K562 (cell line): ENCODE measurements at regions not wholly inside any gene's neighbourhood (a gene's known extent, or its start where the extent isn't known, plus 50 kb on each side); places are given as distances from the start of the nearest gene placed in this dataset.

ENCODE experiments used
- COPS2 ChIP-seq: fragments of 450-650 bp; conservative IDR thresholded peaks from 2 replicates; pipeline ENCODE4 v1.6.1; 2016; ENCODE audit warnings: mild to moderate bottlenecking, moderate library complexity
- CREB1 ChIP-seq, 2 experiments: sonication (generic) in 1 of 2; formaldehyde crosslinking in 1 of 2; IDR thresholded peaks; 2 replicates each; pipeline versions ENCODE4 v1.6.1 to v1.8.0; 2012 to 2022; ENCODE audit warnings: inconsistent platforms in 1 of 2, mild to moderate bottlenecking in 1 of 2, missing genetic modification reagents in 1 of 2, moderate library complexity in 1 of 2
- HIVEP1 ChIP-seq: fragments of 250-450 bp; sonication (Bioruptor Pico); IDR thresholded peaks from 2 replicates; pipeline ENCODE4 v1.4.0; 2020; ENCODE audit warnings: mild to moderate bottlenecking
- MCM5 ChIP-seq: fragments of 450-650 bp; IDR thresholded peaks from 2 replicates; pipeline ENCODE4 v1.6.1; 2016; ENCODE audit warnings: low read depth
- MTA3 ChIP-seq: fragments of 450-650 bp; formaldehyde crosslinking; IDR thresholded peaks from 2 replicates; pipeline ENCODE4 v1.6.1; 2017; ENCODE audit warnings: mild to moderate bottlenecking, borderline replicate concordance
- NRF1 ChIP-seq, 2 experiments: fragments of 450-650 bp; IDR thresholded peaks in 1 of 2; conservative IDR thresholded peaks in 1 of 2; 2 replicates each; pipeline ENCODE4 v1.6.1; 2014; ENCODE audit warnings: mild to moderate bottlenecking in 2 of 2
- PHF21A ChIP-seq: fragments of 450-650 bp; IDR thresholded peaks from 2 replicates; pipeline ENCODE4 v1.6.1; 2017; ENCODE audit warnings: low read depth, borderline replicate concordance
- ZNF24 ChIP-seq: fragments of 450-650 bp; IDR thresholded peaks from 2 replicates; pipeline ENCODE4 v1.6.1; 2016
- ZNF408 ChIP-seq: fragments of 250-450 bp; sonication (Bioruptor Pico); IDR thresholded peaks from 2 replicates; pipeline ENCODE4 v1.4.0; 2020; ENCODE audit warnings: low read depth, mild to moderate bottlenecking, moderate library complexity
- TF ChIP-seq, protein P1 (sequence below): sonication (generic); formaldehyde crosslinking; IDR thresholded peaks from 2 replicates; pipeline ENCODE4 v1.8.0; 2022; ENCODE audit warnings: mild to moderate bottlenecking, low read depth, missing genetic modification reagents
- TF ChIP-seq, protein P2 (sequence below), 3 experiments: IDR thresholded peaks in 2 of 3; conservative IDR thresholded peaks in 1 of 3; 2 replicates each; pipeline ENCODE4 v1.5.1; 2011 to 2012; ENCODE audit warnings: low read length in 3 of 3, mild to moderate bottlenecking in 3 of 3, control low read depth in 2 of 3, improper control_type of control experiment in 1 of 3, inconsistent platforms in 1 of 3, low read depth in 1 of 3, mixed read lengths in 1 of 3, moderate library complexity in 1 of 3; ENCODE audit not compliant: insufficient read depth in 2 of 3
- TF ChIP-seq, protein P3 (sequence below), 2 experiments: IDR thresholded peaks in 1 of 2; conservative IDR thresholded peaks in 1 of 2; 2 replicates each; pipeline ENCODE4 v1.6.1; 2016; ENCODE audit warnings: low read depth in 2 of 2, mild to moderate bottlenecking in 1 of 2, missing compliant biosample characterization in 1 of 2, missing genetic modification characterization in 1 of 2, moderate library complexity in 1 of 2
- TF ChIP-seq, protein P4 (sequence below): sonication (generic); formaldehyde crosslinking; IDR thresholded peaks from 2 replicates; pipeline ENCODE4 v1.9.0; 2022; ENCODE audit warnings: mild to moderate bottlenecking, missing genetic modification reagents

GRCh38 chr2:193240752-193241151, 1046.0 kb upstream of the TMEFF2 start:
- TF ChIP-seq CREB1 (IDR thresholded peaks at IDR 0.05) (no peak), CREB1 (CRISPR knock-in tag; IDR thresholded peaks at IDR 0.05) (no peak), MCM5 (no peak), PHF21A (no peak), COPS2 (no peak), ZNF408 (no peak), ZNF24 (no peak), MTA3 (no peak), NRF1 (conservative IDR thresholded peaks at IDR 0.05 in 1 of 2, IDR thresholded peaks at IDR 0.05 in 1 of 2) (no peak), HIVEP1 (CRISPR knock-in tag) (no peak)
- TF ChIP-seq, protein P1, sequence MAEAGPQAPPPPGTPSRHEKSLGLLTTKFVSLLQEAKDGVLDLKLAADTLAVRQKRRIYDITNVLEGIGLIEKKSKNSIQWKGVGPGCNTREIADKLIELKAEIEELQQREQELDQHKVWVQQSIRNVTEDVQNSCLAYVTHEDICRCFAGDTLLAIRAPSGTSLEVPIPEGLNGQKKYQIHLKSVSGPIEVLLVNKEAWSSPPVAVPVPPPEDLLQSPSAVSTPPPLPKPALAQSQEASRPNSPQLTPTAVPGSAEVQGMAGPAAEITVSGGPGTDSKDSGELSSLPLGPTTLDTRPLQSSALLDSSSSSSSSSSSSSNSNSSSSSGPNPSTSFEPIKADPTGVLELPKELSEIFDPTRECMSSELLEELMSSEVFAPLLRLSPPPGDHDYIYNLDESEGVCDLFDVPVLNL (CRISPR knock-in tag), result no peak
- TF ChIP-seq, protein P2, sequence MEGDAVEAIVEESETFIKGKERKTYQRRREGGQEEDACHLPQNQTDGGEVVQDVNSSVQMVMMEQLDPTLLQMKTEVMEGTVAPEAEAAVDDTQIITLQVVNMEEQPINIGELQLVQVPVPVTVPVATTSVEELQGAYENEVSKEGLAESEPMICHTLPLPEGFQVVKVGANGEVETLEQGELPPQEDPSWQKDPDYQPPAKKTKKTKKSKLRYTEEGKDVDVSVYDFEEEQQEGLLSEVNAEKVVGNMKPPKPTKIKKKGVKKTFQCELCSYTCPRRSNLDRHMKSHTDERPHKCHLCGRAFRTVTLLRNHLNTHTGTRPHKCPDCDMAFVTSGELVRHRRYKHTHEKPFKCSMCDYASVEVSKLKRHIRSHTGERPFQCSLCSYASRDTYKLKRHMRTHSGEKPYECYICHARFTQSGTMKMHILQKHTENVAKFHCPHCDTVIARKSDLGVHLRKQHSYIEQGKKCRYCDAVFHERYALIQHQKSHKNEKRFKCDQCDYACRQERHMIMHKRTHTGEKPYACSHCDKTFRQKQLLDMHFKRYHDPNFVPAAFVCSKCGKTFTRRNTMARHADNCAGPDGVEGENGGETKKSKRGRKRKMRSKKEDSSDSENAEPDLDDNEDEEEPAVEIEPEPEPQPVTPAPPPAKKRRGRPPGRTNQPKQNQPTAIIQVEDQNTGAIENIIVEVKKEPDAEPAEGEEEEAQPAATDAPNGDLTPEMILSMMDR (IDR thresholded peaks at IDR 0.05 in 2 of 3, conservative IDR thresholded peaks at IDR 0.05 in 1 of 3; ENCODE audit: insufficient read depth in 2 of 3, low read depth in 1 of 3, low read length in 3 of 3), result no peak
- TF ChIP-seq, protein P3, sequence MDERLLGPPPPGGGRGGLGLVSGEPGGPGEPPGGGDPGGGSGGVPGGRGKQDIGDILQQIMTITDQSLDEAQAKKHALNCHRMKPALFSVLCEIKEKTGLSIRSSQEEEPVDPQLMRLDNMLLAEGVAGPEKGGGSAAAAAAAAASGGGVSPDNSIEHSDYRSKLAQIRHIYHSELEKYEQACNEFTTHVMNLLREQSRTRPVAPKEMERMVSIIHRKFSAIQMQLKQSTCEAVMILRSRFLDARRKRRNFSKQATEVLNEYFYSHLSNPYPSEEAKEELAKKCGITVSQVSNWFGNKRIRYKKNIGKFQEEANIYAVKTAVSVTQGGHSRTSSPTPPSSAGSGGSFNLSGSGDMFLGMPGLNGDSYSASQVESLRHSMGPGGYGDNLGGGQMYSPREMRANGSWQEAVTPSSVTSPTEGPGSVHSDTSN (CRISPR knock-in tag; IDR thresholded peaks at IDR 0.05; ENCODE audit: low read depth), result no peak
- TF ChIP-seq, protein P3 (tag; conservative IDR thresholded peaks at IDR 0.05; ENCODE audit: low read depth), result no peak
- TF ChIP-seq, protein P4, sequence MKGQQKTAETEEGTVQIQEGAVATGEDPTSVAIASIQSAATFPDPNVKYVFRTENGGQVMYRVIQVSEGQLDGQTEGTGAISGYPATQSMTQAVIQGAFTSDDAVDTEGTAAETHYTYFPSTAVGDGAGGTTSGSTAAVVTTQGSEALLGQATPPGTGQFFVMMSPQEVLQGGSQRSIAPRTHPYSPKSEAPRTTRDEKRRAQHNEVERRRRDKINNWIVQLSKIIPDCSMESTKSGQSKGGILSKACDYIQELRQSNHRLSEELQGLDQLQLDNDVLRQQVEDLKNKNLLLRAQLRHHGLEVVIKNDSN (CRISPR knock-in tag), result no peak
